Putamen (tissue), 1 donor: ENCODE measurements at regions not wholly inside any gene's neighbourhood (a gene's known extent, or its start where the extent isn't known, plus 50 kb on each side); places are given as distances from the start of the nearest gene placed in this dataset.

Experiments used
- DNase-seq: peaks from one replicate; pipeline ENCODE4 v3.0.0-alpha.2; 2016; ENCODE audit warnings: low spot score

GRCh38 chr7:108697254-108697653 is 127.6 kb downstream of the DNAJB9 start:
- DNase-seq, result no peak

- DNase-seq, result no peak
Measured at GRCh38 chr7:108711611-108712010, 141.9 kb downstream of the DNAJB9 start.

GRCh38 chr7:108716783-108717182 is 147.1 kb downstream of the DNAJB9 start:
- DNase-seq, result no peak

GRCh38 chr7:108717781-108718180 is 148.1 kb downstream of the DNAJB9 start:
- DNase-seq, result no peak

- DNase-seq, result no peak
Measured at GRCh38 chr7:108719631-108720030, 150.0 kb downstream of the DNAJB9 start.

- DNase-seq, result no peak
Measured at GRCh38 chr7:108722561-108722960, 152.9 kb downstream of the DNAJB9 start.

GRCh38 chr7:108723381-108723814 is 153.7 kb downstream of the DNAJB9 start:
- DNase-seq, result no peak

- no peak for DNase-seq
Measured at GRCh38 chr7:108724251-108725100, 154.8 kb downstream of the DNAJB9 start.

GRCh38 chr7:108735814-108736213 is 166.1 kb downstream of the DNAJB9 start:
- no peak for DNase-seq

- no peak for DNase-seq
Measured at GRCh38 chr7:108736221-108736891, 166.7 kb downstream of the DNAJB9 start.

GRCh38 chr7:108770981-108771745 is 201.5 kb downstream of the DNAJB9 start:
- peak; percentile 1 for DNase-seq

- DNase-seq, result peak; percentile 29
Measured at GRCh38 chr7:108771853-108772252, 202.2 kb downstream of the DNAJB9 start.

GRCh38 chr7:108777966-108778365 is 208.3 kb downstream of the DNAJB9 start:
- no peak for DNase-seq

- DNase-seq, result no peak
Measured at GRCh38 chr7:108789451-108789850, 219.8 kb downstream of the DNAJB9 start.

- no peak for DNase-seq
Measured at GRCh38 chr7:108794466-108794865, 224.8 kb downstream of the DNAJB9 start.

- no peak for DNase-seq
Measured at GRCh38 chr7:108802650-108803049, 233.0 kb downstream of the DNAJB9 start.

GRCh38 chr7:108805808-108806397 is 236.2 kb downstream of the DNAJB9 start:
- DNase-seq, result no peak

- no peak for DNase-seq
Measured at GRCh38 chr7:108808549-108809266, 239.0 kb downstream of the DNAJB9 start.

GRCh38 chr7:108809356-108809755 is 239.7 kb downstream of the DNAJB9 start:
- DNase-seq, result no peak

GRCh38 chr7:108810756-108811385 is 241.2 kb downstream of the DNAJB9 start:
- no peak for DNase-seq
